DND-41 (cell line): ENCODE measurements at regions not wholly inside any gene's neighbourhood (a gene's known extent, or its start where the extent isn't known, plus 50 kb on each side); places are given as distances from the start of the nearest gene placed in this dataset.

Experiments used
- CTCF ChIP-seq: IDR thresholded peaks from 2 replicates; pipeline ENCODE4 v1.5.1; 2012; ENCODE audit warnings: borderline replicate concordance, low read length, moderate library complexity, mild to moderate bottlenecking; ENCODE audit not compliant: poor library complexity, severe bottlenecking; ENCODE audit errors: extremely low read depth
- EZH2 ChIP-seq: IDR thresholded peaks from 3 replicates; pipeline ENCODE4 v1.6.1; 2012; ENCODE audit warnings: borderline replicate concordance, low read depth, mild to moderate bottlenecking, moderate library complexity, low read length, inconsistent platforms; ENCODE audit not compliant: severe bottlenecking

DNA sequence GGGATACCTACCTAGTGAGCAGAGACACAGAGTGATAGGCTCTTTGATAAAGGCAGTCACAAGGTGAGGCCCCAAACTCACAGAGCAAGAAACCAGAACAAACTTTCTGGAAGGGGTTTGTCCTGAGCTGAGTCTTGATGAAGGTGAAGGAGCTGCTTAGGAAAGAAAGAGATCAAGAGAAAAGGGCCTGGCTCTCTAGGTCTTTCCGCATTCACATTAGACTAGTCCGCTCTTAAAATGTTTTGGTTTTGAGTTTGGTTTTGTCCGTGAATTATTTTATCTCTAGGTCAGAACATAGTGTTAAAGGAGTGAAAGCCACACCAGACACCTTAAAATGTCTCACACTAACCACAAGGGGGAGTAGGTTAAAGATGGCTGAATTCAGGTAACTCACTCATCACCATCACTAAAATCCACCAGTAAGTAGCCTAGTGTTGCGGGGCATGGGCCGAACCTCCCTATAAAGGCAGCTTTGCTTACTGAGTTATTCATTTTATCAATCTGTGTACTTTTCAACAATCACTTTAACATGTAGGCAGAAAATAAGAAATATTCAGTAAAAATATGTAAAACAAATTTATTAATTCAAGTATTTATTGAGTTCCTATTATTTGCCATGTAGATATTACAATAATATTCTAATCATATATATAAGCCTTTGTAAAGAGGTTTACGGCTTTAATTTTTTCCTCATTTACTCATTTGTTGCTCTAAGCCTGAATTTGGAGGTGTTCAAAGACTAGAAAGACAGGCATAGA is 121.5 kb upstream of the TSC22D2 start:
- TF ChIP-seq EZH2: no peak
- TF ChIP-seq CTCF: peak; percentile 57
